SK-N-SH (cell line): ENCODE measurements at regions not wholly inside any gene's neighbourhood (a gene's known extent, or its start where the extent isn't known, plus 50 kb on each side); places are given as distances from the start of the nearest gene placed in this dataset.

Experiments
- GABPA ChIP-seq: IDR thresholded peaks from 2 replicates; pipeline ENCODE4 v1.4.0; 2012; ENCODE audit warnings: low read depth, mild to moderate bottlenecking
- RAD21 ChIP-seq: IDR thresholded peaks from 2 replicates; pipeline ENCODE4 v1.6.1; 2012; ENCODE audit warnings: mild to moderate bottlenecking, low read length
- TF ChIP-seq, protein P1 (sequence below): fragments of 200-600 bp; sonication (generic); IDR thresholded peaks from 2 replicates; pipeline ENCODE4 v1.6.1; 2017; ENCODE audit warnings: antibody characterized with exemption, mild to moderate bottlenecking, moderate library complexity
- TF ChIP-seq, protein P2 (sequence below): fragments of 150-350 bp; IDR thresholded peaks from 2 replicates; pipeline ENCODE4 v1.6.1; 2016; ENCODE audit warnings: mild to moderate bottlenecking, low read depth, low read length

- TF ChIP-seq, protein P1, sequence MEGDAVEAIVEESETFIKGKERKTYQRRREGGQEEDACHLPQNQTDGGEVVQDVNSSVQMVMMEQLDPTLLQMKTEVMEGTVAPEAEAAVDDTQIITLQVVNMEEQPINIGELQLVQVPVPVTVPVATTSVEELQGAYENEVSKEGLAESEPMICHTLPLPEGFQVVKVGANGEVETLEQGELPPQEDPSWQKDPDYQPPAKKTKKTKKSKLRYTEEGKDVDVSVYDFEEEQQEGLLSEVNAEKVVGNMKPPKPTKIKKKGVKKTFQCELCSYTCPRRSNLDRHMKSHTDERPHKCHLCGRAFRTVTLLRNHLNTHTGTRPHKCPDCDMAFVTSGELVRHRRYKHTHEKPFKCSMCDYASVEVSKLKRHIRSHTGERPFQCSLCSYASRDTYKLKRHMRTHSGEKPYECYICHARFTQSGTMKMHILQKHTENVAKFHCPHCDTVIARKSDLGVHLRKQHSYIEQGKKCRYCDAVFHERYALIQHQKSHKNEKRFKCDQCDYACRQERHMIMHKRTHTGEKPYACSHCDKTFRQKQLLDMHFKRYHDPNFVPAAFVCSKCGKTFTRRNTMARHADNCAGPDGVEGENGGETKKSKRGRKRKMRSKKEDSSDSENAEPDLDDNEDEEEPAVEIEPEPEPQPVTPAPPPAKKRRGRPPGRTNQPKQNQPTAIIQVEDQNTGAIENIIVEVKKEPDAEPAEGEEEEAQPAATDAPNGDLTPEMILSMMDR: no peak
- TF ChIP-seq, protein P2, sequence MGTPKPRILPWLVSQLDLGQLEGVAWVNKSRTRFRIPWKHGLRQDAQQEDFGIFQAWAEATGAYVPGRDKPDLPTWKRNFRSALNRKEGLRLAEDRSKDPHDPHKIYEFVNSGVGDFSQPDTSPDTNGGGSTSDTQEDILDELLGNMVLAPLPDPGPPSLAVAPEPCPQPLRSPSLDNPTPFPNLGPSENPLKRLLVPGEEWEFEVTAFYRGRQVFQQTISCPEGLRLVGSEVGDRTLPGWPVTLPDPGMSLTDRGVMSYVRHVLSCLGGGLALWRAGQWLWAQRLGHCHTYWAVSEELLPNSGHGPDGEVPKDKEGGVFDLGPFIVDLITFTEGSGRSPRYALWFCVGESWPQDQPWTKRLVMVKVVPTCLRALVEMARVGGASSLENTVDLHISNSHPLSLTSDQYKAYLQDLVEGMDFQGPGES: no peak
- no peak for TF ChIP-seq RAD21
- no peak for TF ChIP-seq GABPA
Measured at GRCh38 chr2:156673333-156673615, 237.1 kb downstream of the GPD2 start.
